ENCODE measurements at regions not wholly inside any gene's neighbourhood (a gene's known extent, or its start where the extent isn't known, plus 50 kb on each side); places are given as distances from the start of the nearest gene placed in this dataset.
A peak's percentile ranks its signal among the peaks of the same experiment; 100 is the strongest.
"Not testable (repeated sequence)": the region's sequence is repeated elsewhere in the genome, so short reads cannot be mapped to it uniquely, and the experiment has no call there.

DNA sequence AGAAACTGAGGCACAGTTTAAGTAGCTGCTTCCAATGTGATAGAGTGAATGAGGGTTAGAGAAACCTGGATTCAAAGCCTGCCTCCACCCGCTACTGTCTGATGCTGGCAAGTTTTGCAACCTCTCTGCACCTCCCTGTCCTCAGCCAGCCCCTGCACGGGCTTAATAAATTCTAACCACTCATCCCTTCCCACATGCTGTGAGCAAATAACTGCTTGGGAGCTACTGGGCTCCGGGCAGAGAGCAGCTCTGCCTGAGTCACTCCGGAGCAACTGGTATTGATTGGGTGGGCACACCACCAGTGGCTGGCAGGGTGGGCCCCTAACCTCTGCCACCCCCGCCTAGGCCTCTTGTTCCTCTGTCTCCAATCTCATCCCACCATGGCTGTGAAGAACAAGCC is 104.3 kb upstream of the SYT13 start:
- DNase-seq (ENCODE audit: low read depth in 1 of 2, low spot score in 1 of 2), result no peak

DNA sequence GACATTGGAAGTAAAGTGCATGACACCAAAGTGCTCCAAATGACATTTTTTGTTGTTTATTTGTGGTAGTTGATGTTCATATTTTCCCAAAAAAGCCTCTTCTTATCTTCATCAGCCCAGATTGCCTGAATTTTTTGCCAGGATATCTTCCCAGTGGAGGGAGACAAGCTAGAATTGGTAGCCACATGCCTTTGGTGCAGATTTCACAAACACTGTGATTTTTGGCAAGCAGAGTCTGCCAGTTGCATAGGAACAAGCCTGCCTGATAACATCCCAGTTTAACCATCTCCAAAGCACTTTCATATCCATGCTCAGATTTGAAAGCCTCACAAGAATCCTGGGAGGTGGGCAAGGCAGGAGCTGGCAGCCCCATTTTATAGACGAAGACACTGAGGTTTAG is 102.3 kb upstream of the SYT13 start:
- no peak for DNase-seq (ENCODE audit: low read depth in 1 of 2, low spot score in 1 of 2)

DNA sequence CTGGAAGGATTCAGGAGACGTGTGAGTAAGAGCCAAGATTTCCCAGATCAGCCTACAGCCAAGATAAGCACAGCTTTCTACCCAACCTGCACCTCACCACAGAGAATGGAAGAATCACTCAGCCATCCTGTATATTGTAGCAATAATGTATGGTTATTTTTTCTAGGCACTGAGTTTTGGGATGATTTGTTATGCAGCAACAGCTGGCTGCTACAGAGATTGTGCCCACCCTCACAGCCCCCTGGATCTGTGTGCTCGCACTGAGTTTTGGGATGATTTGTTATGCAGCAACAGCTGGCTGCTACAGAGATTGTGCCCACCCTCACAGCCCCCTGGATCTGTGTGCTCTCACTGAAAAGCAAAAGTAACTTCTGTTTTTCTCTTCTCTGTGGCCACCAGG is 101.7 kb upstream of the SYT13 start:
- not testable (repeated sequence) for DNase-seq (ENCODE audit: low read depth in 1 of 2, low spot score in 1 of 2)

- DNase-seq (ENCODE audit: low read depth in 1 of 2, low spot score in 1 of 2), result no peak
Measured at GRCh38 chr11:45386972-45387371, 100.8 kb upstream of the SYT13 start.

DNA sequence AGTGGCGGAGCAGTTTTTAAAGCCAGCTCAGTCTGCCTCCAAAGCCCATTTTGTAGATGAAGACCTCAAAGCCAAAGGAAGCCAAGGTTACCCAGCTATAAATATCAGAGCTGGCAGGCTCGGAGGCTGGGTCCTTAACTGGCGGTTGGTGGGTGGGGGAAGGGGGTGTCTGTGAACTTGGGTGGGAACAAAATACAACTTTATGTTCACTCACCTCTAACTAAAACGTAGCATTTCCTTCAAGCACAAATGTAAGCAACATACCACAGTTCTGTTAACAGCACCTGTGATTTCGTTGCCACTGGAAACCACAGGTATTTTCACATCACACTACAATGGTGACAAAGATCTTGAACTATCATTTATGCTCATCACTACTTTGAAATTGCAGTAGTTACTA is 99.7 kb upstream of the SYT13 start:
- no peak for DNase-seq (ENCODE audit: low read depth in 1 of 2, low spot score in 1 of 2)

DNA sequence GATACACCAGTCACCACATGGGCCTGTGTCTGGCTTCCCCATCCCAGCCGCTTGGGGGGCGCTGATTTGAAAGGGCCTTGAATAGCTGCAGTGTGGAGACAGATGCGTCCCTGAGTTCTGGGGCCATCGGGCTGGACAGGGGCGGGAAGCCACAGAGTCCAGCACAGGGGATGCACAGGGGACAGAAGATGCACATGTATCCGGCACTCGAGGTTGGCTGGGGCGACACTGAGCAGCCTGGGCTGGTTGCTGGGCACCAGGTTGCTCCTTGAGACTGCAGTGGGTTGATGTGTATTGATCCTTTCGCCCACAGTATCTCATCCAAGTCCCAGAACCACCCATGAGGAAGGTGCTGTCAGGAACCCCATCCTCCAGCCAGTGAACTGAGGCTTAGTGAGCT is 99.3 kb upstream of the SYT13 start:
- DNase-seq (ENCODE audit: low read depth in 1 of 2, low spot score in 1 of 2), result no peak

- DNase-seq (ENCODE audit: low read depth in 1 of 2, low spot score in 1 of 2), result no peak
Measured at GRCh38 chr11:45384711-45385241, 98.6 kb upstream of the SYT13 start.

- no peak for DNase-seq (ENCODE audit: low read depth in 1 of 2, low spot score in 1 of 2)
Measured at GRCh38 chr11:45384016-45384415, 97.9 kb upstream of the SYT13 start.

DNA sequence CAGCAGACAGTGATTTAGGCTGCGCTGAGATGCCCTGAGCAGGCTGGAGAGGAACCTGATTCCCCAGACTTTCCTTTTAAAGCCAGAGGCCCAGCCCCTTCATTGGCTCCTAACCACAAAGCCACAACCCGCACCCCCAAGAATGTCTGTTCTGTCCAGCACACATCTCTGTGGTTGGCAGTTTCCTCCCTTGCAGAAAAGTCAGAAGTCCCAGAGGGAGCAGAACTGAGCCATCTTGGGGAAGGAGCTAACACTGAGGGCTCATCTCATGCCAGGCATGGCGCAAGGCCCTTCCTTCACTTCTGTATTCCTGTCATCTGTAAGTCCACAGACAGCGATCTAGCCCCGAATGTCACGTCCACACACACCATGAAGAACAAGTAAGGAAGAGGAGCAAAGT is 97.1 kb upstream of the SYT13 start:
- no peak for DNase-seq (ENCODE audit: low read depth in 1 of 2, low spot score in 1 of 2)

GRCh38 chr11:45382133-45382878 is 96.2 kb upstream of the SYT13 start:
- no peak for DNase-seq (ENCODE audit: low read depth in 1 of 2, low spot score in 1 of 2)

DNA sequence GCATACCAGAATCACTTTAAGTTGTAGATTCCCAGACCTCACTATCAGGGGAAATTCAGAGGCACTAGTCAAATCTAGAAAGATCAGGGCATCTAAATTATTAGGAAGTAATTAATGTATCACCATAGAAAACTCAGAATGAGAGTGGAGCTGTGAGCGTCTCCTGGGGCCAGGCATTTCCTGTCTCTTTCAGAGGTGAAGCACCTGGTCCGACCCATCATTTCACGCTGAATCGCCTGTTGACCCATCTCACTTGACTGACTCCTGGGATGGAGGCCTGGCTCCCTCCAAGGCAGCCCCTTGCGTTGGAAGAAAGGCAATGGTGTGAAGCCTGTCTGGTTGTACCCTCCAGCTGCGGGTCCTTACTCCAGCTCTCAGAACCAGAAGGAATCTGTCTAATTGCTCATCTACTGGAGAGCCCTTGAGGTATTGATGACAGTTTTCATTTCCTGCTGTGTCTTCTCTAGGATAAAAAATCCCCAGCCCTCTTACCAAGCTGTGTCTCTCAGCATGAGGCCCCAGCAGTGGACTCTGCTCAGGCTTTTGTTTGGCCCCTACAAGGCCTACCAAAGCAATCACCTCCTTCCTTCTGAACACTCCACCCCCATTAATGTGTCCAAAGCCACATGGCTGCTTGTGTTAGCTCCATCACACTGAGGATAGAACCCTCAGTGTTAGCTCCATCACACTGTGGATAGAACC is 93.2 kb upstream of the SYT13 start:
- DNase-seq (ENCODE audit: low read depth in 1 of 2, low spot score in 1 of 2), result no peak

GRCh38 chr11:45378516-45378915 is 92.4 kb upstream of the SYT13 start:
- DNase-seq (ENCODE audit: low read depth in 1 of 2, low spot score in 1 of 2), result no peak

DNA sequence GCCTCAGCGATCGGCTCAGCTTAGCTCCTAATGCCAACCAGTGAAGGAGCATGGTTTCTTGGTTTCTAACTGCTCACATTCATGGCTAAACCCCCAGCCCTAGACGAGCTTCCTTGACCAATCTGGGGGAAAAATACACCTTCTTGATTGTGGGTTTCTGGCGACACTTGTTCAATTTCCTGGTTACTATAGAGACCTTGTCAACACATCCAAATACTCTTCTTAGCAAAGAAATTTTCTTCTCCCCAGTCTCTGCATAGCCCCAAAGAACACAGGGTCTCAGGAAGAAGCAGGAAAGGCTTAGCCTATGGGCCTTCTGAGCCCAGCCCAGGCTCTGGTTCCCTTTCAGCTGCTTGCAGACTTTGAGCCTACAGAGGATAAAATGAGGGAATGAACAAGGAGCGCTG is 88.5 kb upstream of the SYT13 start:
- DNase-seq (ENCODE audit: low read depth in 1 of 2, low spot score in 1 of 2), result no peak

GRCh38 chr11:45374130-45374529 is 88.0 kb upstream of the SYT13 start:
- no peak for DNase-seq (ENCODE audit: low read depth in 1 of 2, low spot score in 1 of 2)

DNA sequence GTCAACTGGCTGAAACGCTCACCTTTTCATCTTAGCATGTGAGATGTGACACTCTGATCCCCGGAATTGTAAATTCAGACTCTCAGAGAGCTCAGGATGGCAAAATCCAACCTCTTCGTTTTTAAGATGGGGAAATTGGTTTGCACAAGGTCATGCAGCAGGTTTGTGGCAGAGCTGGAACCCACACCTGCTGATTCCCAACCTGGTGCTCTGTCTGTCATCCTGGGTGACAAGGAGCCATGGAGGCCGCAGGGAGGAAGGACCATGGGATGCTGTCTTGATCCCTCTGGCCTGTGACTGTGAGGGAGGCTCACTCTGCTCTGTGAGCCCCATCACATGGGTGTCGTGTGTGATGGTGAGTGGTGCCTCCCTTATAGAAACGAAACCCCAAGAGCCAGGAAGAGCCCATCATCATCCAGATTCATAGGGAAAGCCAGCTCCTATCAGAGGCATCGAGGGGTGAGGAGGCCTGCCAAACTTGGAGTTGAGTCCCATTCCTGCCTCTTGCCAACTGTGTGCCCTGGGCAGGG is 87.4 kb upstream of the SYT13 start:
- no peak for DNase-seq (ENCODE audit: low read depth in 1 of 2, low spot score in 1 of 2)

DNA sequence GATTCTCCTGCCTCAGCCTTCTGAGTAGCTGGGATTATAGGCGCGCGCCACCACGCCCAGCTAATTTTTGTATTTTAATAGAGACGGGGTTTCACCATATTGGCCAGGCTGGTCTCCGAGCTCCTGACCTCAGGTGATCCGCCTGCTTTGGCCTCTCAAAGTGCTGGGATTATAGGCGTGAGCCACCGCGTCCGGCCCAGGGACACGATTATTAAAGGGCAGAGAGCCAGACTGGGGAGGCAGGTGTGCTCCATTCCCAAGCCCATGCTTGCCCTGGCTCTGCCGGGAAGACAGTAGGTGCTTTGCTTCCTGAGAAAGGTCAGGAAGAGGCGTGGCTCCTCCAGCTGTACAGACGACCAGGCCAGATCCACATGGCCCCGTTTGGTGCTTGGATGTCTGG is 86.3 kb upstream of the SYT13 start:
- not testable (repeated sequence) for DNase-seq (ENCODE audit: low read depth in 1 of 2, low spot score in 1 of 2)

DNA sequence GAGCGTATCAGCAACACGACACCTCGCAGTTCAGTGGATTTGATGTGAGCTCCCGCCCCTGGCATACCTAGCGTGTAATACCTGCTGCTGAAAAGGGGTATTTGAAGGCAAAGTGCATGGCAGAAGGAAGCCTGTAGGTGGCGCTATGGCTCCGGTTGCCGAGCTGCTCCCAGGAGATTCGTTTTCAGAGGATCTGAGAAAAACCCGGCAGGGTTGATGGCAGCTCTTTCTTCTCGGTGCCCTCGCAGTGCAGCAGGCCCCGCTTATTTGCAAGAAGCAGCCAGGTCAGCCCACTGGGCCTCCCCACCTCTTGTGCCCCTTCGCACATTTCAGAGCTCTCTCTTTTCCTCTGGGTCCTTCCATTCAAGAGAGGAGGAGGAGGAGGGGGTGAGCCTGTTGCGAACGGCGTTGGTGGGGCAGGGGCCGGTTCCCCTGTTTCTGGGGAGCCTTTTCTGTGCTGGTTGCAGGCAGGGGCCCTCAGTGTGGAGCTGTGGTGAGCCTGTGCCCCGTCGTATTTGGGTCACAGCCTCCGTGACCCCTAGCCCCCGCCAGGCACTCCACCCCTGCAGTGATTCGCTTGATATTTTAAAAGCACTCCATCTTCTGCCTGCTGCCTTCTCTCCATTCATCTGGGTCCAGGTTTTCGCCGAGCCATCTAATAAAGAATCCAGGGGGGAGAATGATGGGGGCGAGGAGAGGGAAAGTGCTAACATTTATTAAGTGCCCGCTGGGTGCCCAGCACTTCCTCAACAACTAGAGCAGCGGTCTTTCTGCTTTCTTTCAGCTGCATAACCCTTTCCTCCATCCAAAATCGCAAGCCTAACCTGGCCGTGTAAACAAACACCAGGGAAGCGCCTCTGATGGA is 85.3 kb upstream of the SYT13 start:
- DNase-seq (ENCODE audit: low read depth in 1 of 2, low spot score in 1 of 2), result peak; percentile 21 to 28

DNA sequence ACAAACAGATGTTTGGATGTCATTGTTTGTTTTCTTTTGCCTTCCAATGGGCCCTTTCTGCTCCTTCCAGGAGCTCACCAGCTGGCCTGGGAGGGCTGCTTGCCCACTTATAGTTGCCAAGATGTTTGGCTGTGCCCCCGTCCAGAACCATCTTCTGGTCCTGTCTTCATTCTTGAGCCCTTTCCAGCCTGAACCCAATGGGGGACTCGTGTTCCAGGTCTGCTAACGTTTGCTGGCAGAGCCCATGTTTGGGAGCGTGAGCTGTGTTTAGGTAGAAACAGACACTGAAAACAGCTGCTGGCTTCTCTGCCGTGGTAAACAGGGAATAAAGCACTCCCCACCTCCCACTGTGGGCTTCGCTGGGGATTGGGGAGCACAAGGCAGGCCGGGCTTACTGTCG is 83.2 kb upstream of the SYT13 start:
- no peak for DNase-seq (ENCODE audit: low read depth in 1 of 2, low spot score in 1 of 2)

DNA sequence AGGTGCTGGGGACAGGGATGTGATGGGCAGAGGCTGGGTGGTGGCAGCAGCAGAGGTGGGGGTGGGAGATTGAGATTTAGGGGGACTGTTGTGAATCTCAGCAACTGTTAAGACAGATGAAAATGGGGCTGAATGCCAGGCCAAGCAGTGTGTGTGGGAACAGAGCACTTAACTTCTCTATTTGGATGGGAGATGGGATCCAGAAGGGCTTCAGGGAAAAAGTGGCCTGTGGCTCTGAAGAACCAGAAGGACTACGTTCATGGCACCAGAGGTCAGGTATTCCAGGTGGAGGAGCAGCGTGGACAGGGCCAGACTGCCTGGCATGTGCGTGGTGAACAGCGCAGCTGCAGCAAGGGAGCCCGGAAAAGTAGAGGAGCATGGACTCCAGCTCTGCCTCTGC is 82.6 kb upstream of the SYT13 start:
- no peak for DNase-seq (ENCODE audit: low read depth in 1 of 2, low spot score in 1 of 2)

DNA sequence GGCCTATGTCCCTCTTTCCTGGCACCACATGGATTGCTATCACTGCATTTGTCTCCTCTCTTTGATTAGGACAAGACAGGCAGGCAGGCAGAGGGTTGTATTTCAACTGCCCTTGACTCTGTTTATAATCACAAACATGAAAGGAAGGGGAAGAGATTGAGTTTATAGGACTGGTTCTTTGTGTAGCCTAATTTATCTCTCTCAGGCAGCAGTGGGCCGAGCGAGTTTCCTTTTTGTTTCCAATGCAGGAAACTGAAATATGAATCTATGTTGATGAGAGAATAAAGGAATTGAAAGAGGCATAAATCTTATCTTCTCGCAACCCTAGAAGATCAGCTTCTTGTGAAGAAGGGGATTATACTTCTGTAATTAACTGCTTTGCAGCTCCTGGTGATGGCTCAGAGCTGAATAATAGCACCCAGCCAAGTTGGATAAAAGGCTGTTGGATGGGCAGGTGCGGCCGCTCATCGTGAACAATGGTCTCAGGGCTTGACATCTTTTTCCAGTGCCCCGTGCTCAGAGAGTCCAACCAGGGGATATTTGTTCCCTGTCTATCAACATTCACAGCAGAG is 80.6 kb upstream of the SYT13 start:
- no peak for DNase-seq (ENCODE audit: low read depth in 1 of 2, low spot score in 1 of 2)

GRCh38 chr11:45365961-45366618 is 79.9 kb upstream of the SYT13 start:
- no peak for DNase-seq (ENCODE audit: low read depth in 1 of 2, low spot score in 1 of 2)
